ENCODE measurements at regions not wholly inside any gene's neighbourhood (a gene's known extent, or its start where the extent isn't known, plus 50 kb on each side); places are given as distances from the start of the nearest gene placed in this dataset.
A peak's percentile ranks its signal among the peaks of the same experiment; 100 is the strongest.

GRCh38 chr12:43148691-43149090 is 403.3 kb downstream of the ADAMTS20 start:
- Histone ChIP-seq H3K36me3 (ENCODE audit: control insufficient read depth, insufficient read depth, low read length) (no peaks in the 10 kb centered on the region), H3K79me2 (ENCODE audit: control insufficient read depth, insufficient read depth, low read length) (no peaks in the 10 kb centered on the region), H3K9ac (ENCODE audit: insufficient read depth, low read length) (no peak overlapping the region), H3K9me3 (ENCODE audit: control insufficient read depth, insufficient read depth, low read depth, low read length) (no peaks in the 10 kb centered on the region), H4K20me1 (ENCODE audit: control insufficient read depth, extremely low read depth, insufficient read depth, low read length) (no peaks in the 10 kb centered on the region), H3K27me3 (ENCODE audit: control insufficient read depth, insufficient read depth, low read length) (no peaks in the 10 kb centered on the region), H2AFZ (ENCODE audit: low read length) (no peak overlapping the region), H3K4me2 (ENCODE audit: extremely low read depth, insufficient read depth, low read length) (no peak overlapping the region), H3K27ac (ENCODE audit: insufficient read depth, low read length) (no peak overlapping the region), H3K4me1 (ENCODE audit: control insufficient read depth, extremely low read depth, insufficient read depth, low read length) (no peaks in the 10 kb centered on the region), H3K4me3 (replicated peaks in 1 of 4; ENCODE audit: control extremely low read depth in 1 of 4, insufficient read depth in 1 of 4, low read depth in 3 of 4, low read length in 4 of 4) (no peak overlapping the region)
- no peak for DNase-seq (ENCODE audit: low read depth in 2 of 2)
- TF ChIP-seq CTCF (conservative IDR thresholded peaks at IDR 0.05 in 1 of 2, IDR thresholded peaks at IDR 0.05 in 1 of 2; ENCODE audit: low read depth in 1 of 2, low read length in 2 of 2) (no peak), EZH2 (IDR thresholded peaks at IDR 0.05; ENCODE audit: low read length, missing control alignments) (no peak)

DNA sequence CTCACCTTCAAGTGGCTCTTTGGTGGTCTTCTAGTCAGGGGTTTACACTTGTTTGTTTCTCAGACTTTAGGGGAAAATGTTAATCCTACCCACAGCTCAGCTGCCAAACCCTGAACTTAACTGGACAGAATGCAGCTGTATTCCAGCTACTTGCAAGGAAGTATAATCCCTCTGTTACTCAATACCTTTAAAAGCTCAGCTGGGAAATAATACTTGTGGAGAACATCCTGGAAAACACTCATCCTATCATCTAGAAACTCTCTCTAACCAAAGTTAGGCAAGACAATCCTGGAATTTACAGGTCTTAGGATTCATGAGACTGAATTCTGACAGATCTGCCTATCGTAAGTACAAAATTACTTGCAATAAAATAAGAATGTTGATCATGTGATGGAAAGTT is 404.1 kb downstream of the ADAMTS20 start:
- H4K20me1 ChIP-seq (ENCODE audit: control insufficient read depth, extremely low read depth, insufficient read depth, low read length) = no peaks in the 10 kb centered on the region
- H3K27me3 ChIP-seq (ENCODE audit: control insufficient read depth, insufficient read depth, low read length) = no peaks in the 10 kb centered on the region
- H3K27ac ChIP-seq (ENCODE audit: insufficient read depth, low read length) = no peak overlapping the region
- H3K79me2 ChIP-seq (ENCODE audit: control insufficient read depth, insufficient read depth, low read length) = no peaks in the 10 kb centered on the region
- H2AFZ ChIP-seq (ENCODE audit: low read length) = no peak overlapping the region
- DNase-seq (ENCODE audit: low read depth in 2 of 2) = peak in 1 of 2 donors; percentile 18
- H3K9ac ChIP-seq (ENCODE audit: insufficient read depth, low read length) = no peak overlapping the region
- H3K4me3 ChIP-seq (replicated peaks in 1 of 4; ENCODE audit: control extremely low read depth in 1 of 4, insufficient read depth in 1 of 4, low read depth in 3 of 4, low read length in 4 of 4) = no peak overlapping the region
- H3K9me3 ChIP-seq (ENCODE audit: control insufficient read depth, insufficient read depth, low read depth, low read length) = no peaks in the 10 kb centered on the region
- H3K4me2 ChIP-seq (ENCODE audit: extremely low read depth, insufficient read depth, low read length) = no peak overlapping the region
- no peak for TF ChIP-seq CTCF (conservative IDR thresholded peaks at IDR 0.05 in 1 of 2, IDR thresholded peaks at IDR 0.05 in 1 of 2; ENCODE audit: low read depth in 1 of 2, low read length in 2 of 2)
- no peak for TF ChIP-seq EZH2 (IDR thresholded peaks at IDR 0.05; ENCODE audit: low read length, missing control alignments)
- no peaks in the 10 kb centered on the region for H3K36me3 ChIP-seq (ENCODE audit: control insufficient read depth, insufficient read depth, low read length)
- H3K4me1 ChIP-seq (ENCODE audit: control insufficient read depth, extremely low read depth, insufficient read depth, low read length) = no peaks in the 10 kb centered on the region

- no peaks in the 10 kb centered on the region for H3K79me2 ChIP-seq (ENCODE audit: control insufficient read depth, insufficient read depth, low read length)
- no peak for TF ChIP-seq CTCF (conservative IDR thresholded peaks at IDR 0.05 in 1 of 2, IDR thresholded peaks at IDR 0.05 in 1 of 2; ENCODE audit: low read depth in 1 of 2, low read length in 2 of 2)
- no peak for TF ChIP-seq EZH2 (IDR thresholded peaks at IDR 0.05; ENCODE audit: low read length, missing control alignments)
Measured at GRCh38 chr12:43145481-43145880, 406.5 kb downstream of the ADAMTS20 start.

More at GRCh38 chr12:43145481-43145880, 406.5 kb downstream of the ADAMTS20 start:
- H3K36me3 ChIP-seq (ENCODE audit: control insufficient read depth, insufficient read depth, low read length) = no peaks in the 10 kb centered on the region
- H3K27me3 ChIP-seq (ENCODE audit: control insufficient read depth, insufficient read depth, low read length) = no peaks in the 10 kb centered on the region
- H3K9me3 ChIP-seq (ENCODE audit: control insufficient read depth, insufficient read depth, low read depth, low read length) = no peaks in the 10 kb centered on the region
- H2AFZ ChIP-seq (ENCODE audit: low read length) = no peak overlapping the region
- no peaks in the 10 kb centered on the region for H4K20me1 ChIP-seq (ENCODE audit: control insufficient read depth, extremely low read depth, insufficient read depth, low read length)
- no peak overlapping the region for H3K4me3 ChIP-seq (replicated peaks in 1 of 4; ENCODE audit: control extremely low read depth in 1 of 4, insufficient read depth in 1 of 4, low read depth in 3 of 4, low read length in 4 of 4)
- no peaks in the 10 kb centered on the region for H3K4me1 ChIP-seq (ENCODE audit: control insufficient read depth, extremely low read depth, insufficient read depth, low read length)
- H3K27ac ChIP-seq (ENCODE audit: insufficient read depth, low read length) = no peak overlapping the region
- no peak overlapping the region for H3K4me2 ChIP-seq (ENCODE audit: extremely low read depth, insufficient read depth, low read length)
- peak in 1 of 2 donors; percentile 28 for DNase-seq (ENCODE audit: low read depth in 2 of 2)
- H3K9ac ChIP-seq (ENCODE audit: insufficient read depth, low read length) = no peak overlapping the region

All from fibroblast of lung (primary cell).